22Rv1 (cell line): ENCODE measurements at regions not wholly inside any gene's neighbourhood (a gene's known extent, or its start where the extent isn't known, plus 50 kb on each side); places are given as distances from the start of the nearest gene placed in this dataset.

ENCODE experiments used
- H3K27ac ChIP-seq: fragments of 450-650 bp; 2 replicates; pipeline ENCODE4 v1.5.1; 2017
- ZFX ChIP-seq: fragments of 450-650 bp; IDR thresholded peaks from 2 replicates; pipeline ENCODE4 v1.6.1; 2017; ENCODE audit warnings: antibody characterized with exemption, borderline replicate concordance
- TF ChIP-seq, protein P1 (sequence below): fragments of 450-650 bp; IDR thresholded peaks from 2 replicates; pipeline ENCODE4 v1.5.1; 2017; ENCODE audit warnings: mild to moderate bottlenecking

DNA sequence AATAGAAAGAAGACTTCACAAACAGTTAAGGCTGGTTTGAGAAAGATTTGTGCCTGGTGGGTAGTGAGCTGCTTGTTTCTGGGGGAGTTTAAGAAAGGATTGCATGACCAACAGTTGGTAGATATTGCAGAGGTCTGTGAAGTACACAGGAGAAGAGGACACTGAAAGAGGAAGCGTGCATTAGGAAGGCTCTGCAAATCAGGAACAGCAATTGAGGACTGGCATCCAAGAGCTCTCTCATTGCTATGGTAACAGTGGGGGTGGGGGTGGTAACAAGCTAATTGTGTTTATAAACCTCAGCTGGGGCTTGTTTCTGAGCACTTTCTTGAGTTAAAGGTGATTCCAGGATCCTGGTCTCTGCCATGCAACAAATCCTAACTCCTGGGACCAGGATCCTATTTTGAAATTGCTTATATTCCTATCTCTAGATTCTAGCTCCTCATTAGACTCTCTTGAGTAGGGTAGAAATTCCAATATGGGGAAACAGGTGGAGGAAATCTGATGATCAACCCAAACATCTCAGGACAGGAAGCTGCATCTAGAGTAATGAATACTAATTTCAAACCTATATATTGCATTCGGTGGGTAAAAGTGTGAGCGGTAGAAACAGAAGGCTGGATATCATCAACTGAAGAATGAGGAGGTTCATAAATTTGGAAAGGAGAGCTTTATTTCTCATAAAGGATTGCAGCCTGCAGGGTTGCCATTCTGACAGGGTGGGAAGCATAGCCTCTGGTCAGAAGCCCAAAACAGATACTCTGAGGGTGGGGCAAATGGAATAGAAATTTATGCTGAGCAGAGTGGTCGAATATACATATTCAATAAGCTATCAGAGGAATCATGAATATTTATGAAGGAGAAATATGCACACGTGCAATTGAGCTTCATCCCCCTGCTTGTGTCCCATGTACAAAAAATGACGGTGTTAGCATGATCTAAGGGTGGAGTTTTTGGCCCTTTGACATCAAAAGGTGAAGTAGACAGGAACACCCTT is 79.4 kb downstream of the PTTG1 start:
- TF ChIP-seq, protein P1, sequence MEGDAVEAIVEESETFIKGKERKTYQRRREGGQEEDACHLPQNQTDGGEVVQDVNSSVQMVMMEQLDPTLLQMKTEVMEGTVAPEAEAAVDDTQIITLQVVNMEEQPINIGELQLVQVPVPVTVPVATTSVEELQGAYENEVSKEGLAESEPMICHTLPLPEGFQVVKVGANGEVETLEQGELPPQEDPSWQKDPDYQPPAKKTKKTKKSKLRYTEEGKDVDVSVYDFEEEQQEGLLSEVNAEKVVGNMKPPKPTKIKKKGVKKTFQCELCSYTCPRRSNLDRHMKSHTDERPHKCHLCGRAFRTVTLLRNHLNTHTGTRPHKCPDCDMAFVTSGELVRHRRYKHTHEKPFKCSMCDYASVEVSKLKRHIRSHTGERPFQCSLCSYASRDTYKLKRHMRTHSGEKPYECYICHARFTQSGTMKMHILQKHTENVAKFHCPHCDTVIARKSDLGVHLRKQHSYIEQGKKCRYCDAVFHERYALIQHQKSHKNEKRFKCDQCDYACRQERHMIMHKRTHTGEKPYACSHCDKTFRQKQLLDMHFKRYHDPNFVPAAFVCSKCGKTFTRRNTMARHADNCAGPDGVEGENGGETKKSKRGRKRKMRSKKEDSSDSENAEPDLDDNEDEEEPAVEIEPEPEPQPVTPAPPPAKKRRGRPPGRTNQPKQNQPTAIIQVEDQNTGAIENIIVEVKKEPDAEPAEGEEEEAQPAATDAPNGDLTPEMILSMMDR = no peak
- no peak for TF ChIP-seq ZFX

DNA sequence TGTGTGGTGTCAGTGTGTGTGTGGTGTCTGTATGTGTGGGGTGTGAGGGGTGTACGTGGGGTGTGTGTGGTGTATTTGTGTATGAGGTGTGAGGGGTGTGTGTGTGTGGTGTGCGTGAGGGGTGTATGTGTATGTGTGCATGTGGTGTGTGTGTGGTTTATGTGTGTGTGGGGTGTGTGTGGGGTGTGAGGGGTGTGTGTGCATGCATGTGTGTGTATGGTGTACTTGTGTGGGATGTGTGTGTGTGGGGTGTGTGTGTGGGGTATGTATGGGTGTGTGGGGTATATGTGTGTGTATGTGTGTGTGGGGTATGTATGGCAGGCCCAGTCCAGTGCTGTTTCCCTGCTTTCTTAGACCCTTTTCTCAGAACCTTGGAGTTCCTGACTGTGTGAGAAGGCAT is 83.3 kb downstream of the PTTG1 start:
- H3K27ac ChIP-seq = no peak overlapping the region
- TF ChIP-seq, protein P1 = no peak
- TF ChIP-seq ZFX = no peak

More for the DNA sequence above, 79.4 kb downstream of the PTTG1 start:
- H3K27ac ChIP-seq = no peak overlapping the region

DNA sequence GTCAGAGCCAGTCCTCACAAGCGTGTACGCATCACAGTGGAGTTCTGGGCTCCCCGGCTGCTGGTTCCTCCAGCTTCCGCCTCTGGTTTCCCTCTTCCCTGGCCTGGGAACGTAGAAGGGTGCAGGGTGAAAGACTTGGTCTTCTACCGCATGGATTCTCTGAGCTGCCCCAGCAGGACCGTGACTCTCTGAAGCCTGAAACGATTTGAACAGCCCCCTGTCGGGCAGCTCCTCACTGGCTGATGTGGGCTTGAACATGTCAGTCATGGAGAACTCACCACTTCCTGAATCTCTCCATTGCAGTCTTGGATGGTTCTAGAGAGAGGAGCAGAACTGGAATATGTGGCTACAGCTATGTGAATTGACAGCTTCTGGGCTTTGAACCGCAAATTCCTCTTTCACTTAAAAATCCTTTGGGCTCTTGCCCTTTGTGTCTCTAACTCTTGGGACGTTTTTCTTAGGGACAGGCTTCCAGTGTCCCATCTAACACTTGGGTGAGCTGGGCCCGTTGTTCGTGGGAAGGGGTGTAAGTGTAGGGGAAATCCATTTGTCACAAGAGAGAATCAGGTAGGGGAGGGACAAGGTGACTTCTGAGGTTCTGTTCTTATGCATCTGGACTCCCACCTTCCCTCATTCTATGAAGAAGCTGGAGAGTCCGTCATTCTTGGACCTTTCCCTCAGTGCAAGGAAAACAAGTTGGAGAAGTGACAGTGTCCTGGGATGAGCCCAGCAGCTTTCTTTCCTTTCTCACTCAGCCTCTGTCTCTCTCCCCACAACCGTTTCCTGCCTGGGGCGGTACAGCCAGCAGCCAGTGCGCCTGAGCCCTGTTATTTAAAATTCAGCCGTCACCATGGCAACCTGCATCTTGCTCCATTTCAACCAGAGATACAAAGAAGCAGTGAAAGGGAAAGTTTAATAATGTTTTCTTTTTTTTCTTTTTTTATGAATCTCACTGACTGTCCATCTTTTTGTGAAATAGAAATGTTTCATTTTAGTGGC is 84.7 kb downstream of the PTTG1 start:
- H3K27ac ChIP-seq = no peak overlapping the region
- TF ChIP-seq ZFX = no peak
- TF ChIP-seq, protein P1 = no peak

DNA sequence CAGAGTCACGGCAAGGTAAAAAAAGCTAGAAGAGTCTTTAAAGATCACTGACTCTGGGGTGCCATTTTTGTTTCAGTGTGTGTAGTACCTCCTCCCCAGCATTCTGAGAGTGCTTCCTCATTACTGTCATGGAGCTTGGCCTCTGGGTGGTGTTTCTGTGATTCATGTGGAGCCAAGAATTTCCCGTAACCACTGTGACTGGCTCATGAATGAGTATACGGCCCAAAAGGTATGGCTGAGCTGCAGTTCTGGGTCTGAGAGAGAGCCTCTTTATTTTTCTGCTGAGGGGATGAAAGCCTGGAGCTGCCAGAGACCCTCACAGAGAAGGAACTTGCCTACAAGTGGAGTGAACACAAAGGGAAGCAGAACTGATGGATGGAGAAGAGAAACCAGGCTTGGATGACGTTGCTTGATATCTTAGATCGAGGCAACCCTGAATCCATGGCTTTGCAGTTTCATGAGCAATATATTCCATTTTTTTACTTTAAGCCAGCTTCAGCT is 85.6 kb downstream of the PTTG1 start:
- no peak overlapping the region for H3K27ac ChIP-seq
- TF ChIP-seq, protein P1 = no peak
- TF ChIP-seq ZFX = no peak

DNA sequence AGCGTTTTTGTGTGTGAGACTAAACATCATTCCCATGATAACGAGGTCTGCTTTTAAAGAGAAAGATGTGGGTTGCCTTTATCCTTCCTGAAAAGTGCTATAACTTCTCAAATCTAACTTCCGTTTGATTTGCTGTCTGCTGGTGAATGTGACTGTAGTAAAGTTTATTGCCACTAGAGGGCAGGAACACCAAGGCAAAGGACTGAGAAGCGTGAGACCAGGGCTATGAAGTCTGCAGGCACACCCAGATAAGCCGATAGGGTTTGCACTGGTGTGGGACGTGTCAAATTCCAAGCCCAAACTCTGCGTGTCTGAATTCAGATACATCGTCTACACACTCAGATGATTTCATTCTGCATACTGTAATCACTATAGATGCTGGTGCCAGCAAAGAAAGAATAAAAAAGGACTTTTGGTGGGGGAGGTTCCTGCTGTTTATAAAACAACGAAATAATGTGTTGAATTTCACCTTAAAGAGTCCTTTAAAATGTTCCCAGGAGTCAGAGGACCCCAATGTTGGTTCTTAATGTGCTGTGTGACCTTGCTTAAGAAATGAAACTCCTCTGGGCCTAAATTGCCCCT is 87.2 kb downstream of the PTTG1 start:
- no peak overlapping the region for H3K27ac ChIP-seq
- no peak for TF ChIP-seq ZFX
- TF ChIP-seq, protein P1 = peak; percentile 85

DNA sequence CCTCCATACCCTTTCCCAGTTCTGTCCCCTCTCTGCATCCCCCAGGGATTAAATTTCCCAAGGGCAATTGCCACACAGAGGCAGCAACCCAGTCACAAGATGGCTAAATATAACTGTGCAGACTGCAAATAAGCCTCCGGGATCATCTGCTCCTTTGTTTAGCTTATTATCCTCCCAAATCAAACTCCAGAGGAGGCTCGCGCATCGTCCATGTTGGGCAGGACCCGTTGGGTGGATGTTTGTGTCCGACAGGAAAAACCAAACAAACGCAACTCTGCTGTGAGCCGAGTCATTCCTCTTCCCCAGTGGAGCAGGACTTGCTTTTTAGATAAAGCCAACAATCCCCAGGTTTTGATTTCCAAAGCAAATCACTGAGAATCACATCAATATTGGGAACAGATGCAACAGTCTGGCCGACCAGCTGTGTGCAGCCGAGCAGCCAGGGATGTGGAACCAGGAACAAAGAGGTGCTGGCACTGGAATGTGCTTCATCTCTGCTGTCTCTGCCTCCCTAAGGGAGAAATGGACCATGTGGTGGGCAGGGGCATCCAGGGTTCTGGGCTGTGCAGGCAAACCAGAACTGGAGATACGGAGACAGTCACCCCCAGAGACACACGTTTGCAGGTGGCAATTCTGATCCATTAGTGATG is 89.8 kb downstream of the PTTG1 start:
- TF ChIP-seq, protein P1 = no peak
- TF ChIP-seq ZFX = no peak
- no peak overlapping the region for H3K27ac ChIP-seq
